Mesenchymal stem cell (in vitro differentiated cells and primary cell): ENCODE measurements at regions not wholly inside any gene's neighbourhood (a gene's known extent, or its start where the extent isn't known, plus 50 kb on each side); places are given as distances from the start of the nearest gene placed in this dataset.

Experiments used
- DNase-seq: peaks from one replicate; pipeline ENCODE4 v3.0.0-alpha.2; 2013
- H2AFZ ChIP-seq: one replicate; pipeline ENCODE4 v1.6.1; 2013; ENCODE audit warnings: low read depth, mild to moderate bottlenecking, control low read depth, inconsistent platforms, low read length, moderate library complexity
- H2AK5ac ChIP-seq: 2 replicates; pipeline ENCODE4 v1.6.1; 2013; ENCODE audit warnings: low read length, moderate library complexity, mild to moderate bottlenecking, inconsistent platforms; ENCODE audit not compliant: severe bottlenecking
- H2BK120ac ChIP-seq: one replicate; pipeline ENCODE4 v1.6.1; 2013; ENCODE audit warnings: low read depth, mild to moderate bottlenecking, inconsistent platforms, low read length, moderate library complexity
- H2BK12ac ChIP-seq, 2 experiments: one replicate each; pipeline ENCODE4 v1.6.1; 2013; ENCODE audit warnings: inconsistent platforms in 2 of 2, low read length in 2 of 2, mild to moderate bottlenecking in 2 of 2, moderate library complexity in 2 of 2, control low read depth in 1 of 2
- H2BK15ac ChIP-seq: one replicate; pipeline ENCODE4 v1.6.1; 2013; ENCODE audit warnings: mild to moderate bottlenecking, low read depth, inconsistent platforms; ENCODE audit not compliant: poor library complexity, severe bottlenecking
- H2BK5ac ChIP-seq: 2 replicates; pipeline ENCODE4 v1.6.1; 2013; ENCODE audit warnings: low read depth, mild to moderate bottlenecking, low read length, control low read depth, inconsistent platforms; ENCODE audit not compliant: poor library complexity, severe bottlenecking
- H3K14ac ChIP-seq, 2 experiments: one replicate each; pipeline ENCODE4 v1.6.1; 2013; ENCODE audit warnings: inconsistent platforms in 2 of 2, low read length in 2 of 2, control low read depth in 1 of 2, mild to moderate bottlenecking in 1 of 2, moderate library complexity in 1 of 2
- H3K18ac ChIP-seq, 2 experiments: one replicate each; pipeline ENCODE4 v1.6.1; 2013; ENCODE audit warnings: inconsistent platforms in 2 of 2, low read length in 2 of 2, control low read depth in 1 of 2, low read depth in 1 of 2, mild to moderate bottlenecking in 1 of 2
- H3K23ac ChIP-seq, 2 experiments: one replicate each; pipeline ENCODE4 v1.6.1; 2013; ENCODE audit warnings: inconsistent platforms in 2 of 2, low read length in 2 of 2, mild to moderate bottlenecking in 2 of 2, moderate library complexity in 2 of 2, control low read depth in 1 of 2
- H3K27ac ChIP-seq: 2 replicates; pipeline ENCODE4 v1.5.1; 2013; ENCODE audit warnings: mild to moderate bottlenecking, moderate library complexity, low read length, control low read depth, inconsistent platforms; ENCODE audit not compliant: poor library complexity, severe bottlenecking
- H3K27me3 ChIP-seq, 2 experiments: 2 replicates each; pipeline versions ENCODE4 v1.6.1 to v1.7.0; 2013; ENCODE audit warnings: low read length in 2 of 2, mild to moderate bottlenecking in 2 of 2, moderate library complexity in 2 of 2, control low read depth in 1 of 2, inconsistent platforms in 1 of 2; ENCODE audit not compliant: control insufficient read depth in 1 of 2, insufficient read depth in 1 of 2
- H3K36me3 ChIP-seq, 2 experiments: 2 replicates each; pipeline versions ENCODE4 v1.6.1 to v1.7.0; 2013; ENCODE audit warnings: low read length in 2 of 2, control low read depth in 1 of 2, inconsistent platforms in 1 of 2, low read depth in 1 of 2, mild to moderate bottlenecking in 1 of 2; ENCODE audit not compliant: insufficient read depth in 2 of 2, control insufficient read depth in 1 of 2
- H3K4ac ChIP-seq, 2 experiments: one replicate each; pipeline ENCODE4 v1.6.1; 2013; ENCODE audit warnings: inconsistent platforms in 2 of 2, low read length in 2 of 2, mild to moderate bottlenecking in 2 of 2, moderate library complexity in 2 of 2, control low read depth in 1 of 2, low read depth in 1 of 2
- H3K4me1 ChIP-seq: 2 replicates; pipeline ENCODE4 v1.6.1; 2013; ENCODE audit warnings: low read depth, low read length, control low read depth; ENCODE audit not compliant: control insufficient read depth, insufficient read depth
- H3K4me2 ChIP-seq: 2 replicates; pipeline ENCODE4 v1.6.1; 2013; ENCODE audit warnings: low read length, mild to moderate bottlenecking, inconsistent platforms; ENCODE audit not compliant: poor library complexity, severe bottlenecking
- H3K4me3 ChIP-seq, 2 experiments: 2 replicates each; pipeline versions ENCODE4 v1.5.1 to v1.7.0; 2013; ENCODE audit warnings: low read length in 2 of 2, mild to moderate bottlenecking in 2 of 2, control low read depth in 1 of 2, low read depth in 1 of 2; ENCODE audit not compliant: insufficient read depth in 1 of 2
- H3K79me1 ChIP-seq: replicated peaks from 2 replicates; pipeline ENCODE4 v1.6.1; 2013; ENCODE audit warnings: mild to moderate bottlenecking, control low read depth, low read length, inconsistent platforms; ENCODE audit not compliant: poor library complexity, severe bottlenecking
- H3K9ac ChIP-seq: 2 replicates; pipeline ENCODE4 v1.7.0; 2013; ENCODE audit warnings: mild to moderate bottlenecking, low read length, moderate library complexity
- H3K9me3 ChIP-seq: 2 replicates; pipeline ENCODE4 v1.7.0; 2013; ENCODE audit warnings: mild to moderate bottlenecking, low read length; ENCODE audit not compliant: control insufficient read depth
- H4K8ac ChIP-seq: one replicate; pipeline ENCODE4 v1.6.1; 2013; ENCODE audit warnings: inconsistent platforms, mild to moderate bottlenecking, low read length, moderate library complexity
- H4K91ac ChIP-seq: one replicate; pipeline ENCODE4 v1.6.1; 2013; ENCODE audit warnings: mild to moderate bottlenecking, low read length, inconsistent platforms
- WGBS: methylation state at CpG from one replicate; pipeline ENCODE4 v1.1.7; 2013; ENCODE audit warnings: mixed read lengths; 5-methylcytosine and 5-hydroxymethylcytosine counted together

- H3K27ac ChIP-seq = no peak overlapping the region
- H3K18ac ChIP-seq = no peak overlapping the region
- no peak overlapping the region for H3K4ac ChIP-seq
- H2BK5ac ChIP-seq = no peak overlapping the region
- no peak overlapping the region for H3K4me2 ChIP-seq
- no peaks in the 10 kb centered on the region for H3K27me3 ChIP-seq
- no peak overlapping the region for H3K14ac ChIP-seq
- H3K4me1 ChIP-seq = no peaks in the 10 kb centered on the region
- no peak overlapping the region for H3K23ac ChIP-seq
- no peak overlapping the region for H2AFZ ChIP-seq
- no peak overlapping the region for H2BK15ac ChIP-seq
- H4K8ac ChIP-seq = no peak overlapping the region
- no peak overlapping the region for H3K4me3 ChIP-seq
- no peaks in the 10 kb centered on the region for H3K9me3 ChIP-seq
- no peak for DNase-seq
- H2BK120ac ChIP-seq = no peak overlapping the region
- H3K9ac ChIP-seq = no peak overlapping the region
- H2AK5ac ChIP-seq = no peak overlapping the region
- no peak overlapping the region for H2BK12ac ChIP-seq
- H3K79me1 ChIP-seq = no peaks in the 10 kb centered on the region
- WGBS = 86% methylated on average over 7 of the region's 7 CpGs
- H3K36me3 ChIP-seq = no peaks in the 10 kb centered on the region
- H4K91ac ChIP-seq = no peak overlapping the region
These were observed 299.3 kb downstream of the FGF9 start for GRCh38 chr13:21970172-21970571.

- Histone ChIP-seq H3K4me1 (no peaks in the 10 kb centered on the region), H3K79me1 (no peaks in the 10 kb centered on the region)
These were observed 300.0 kb downstream of the FGF9 start for GRCh38 chr13:21970918-21971317.

GRCh38 chr13:21971662-21972621 lies 301.1 kb downstream of the FGF9 start:
- no peak overlapping the region for H2BK5ac ChIP-seq
- H3K23ac ChIP-seq = no peak overlapping the region
- H3K79me1 ChIP-seq = no peaks in the 10 kb centered on the region
- H2BK120ac ChIP-seq = no peak overlapping the region
- H3K36me3 ChIP-seq = no peaks in the 10 kb centered on the region
- H3K4ac ChIP-seq = no peak overlapping the region
- H3K4me3 ChIP-seq = no peak overlapping the region
- no peaks in the 10 kb centered on the region for H3K27me3 ChIP-seq
- no peaks in the 10 kb centered on the region for H3K9me3 ChIP-seq
- H2AFZ ChIP-seq = no peak overlapping the region
- H3K18ac ChIP-seq = peak overlapping the region; percentile 2 to 90
- H3K9ac ChIP-seq = no peak overlapping the region
- DNase-seq = peak; percentile 61
- H3K14ac ChIP-seq = peak overlapping the region in 1 of 2 experiments; percentile 49
- no peaks in the 10 kb centered on the region for H3K4me1 ChIP-seq
- H4K91ac ChIP-seq = peak overlapping the region; percentile 74
- no peak overlapping the region for H2BK15ac ChIP-seq
- H3K27ac ChIP-seq = no peak overlapping the region
- no peak overlapping the region for H3K4me2 ChIP-seq
- 40% methylated on average over 4 of the region's 7 CpGs for WGBS
- peak overlapping the region; percentile 40 for H2AK5ac ChIP-seq
- H4K8ac ChIP-seq = peak overlapping the region; percentile 27
- peak overlapping the region; percentile 45 to 63 for H2BK12ac ChIP-seq

More at GRCh38 chr13:21970918-21971317, 300.0 kb downstream of the FGF9 start:
- Histone ChIP-seq H3K9ac (no peak overlapping the region), H3K18ac (peak overlapping the region in 1 of 2 experiments; percentile 37), H3K4ac (no peak overlapping the region), H3K27me3 (no peaks in the 10 kb centered on the region), H3K4me2 (no peak overlapping the region), H3K27ac (no peak overlapping the region), H2AFZ (no peak overlapping the region), H4K91ac (no peak overlapping the region), H3K9me3 (no peaks in the 10 kb centered on the region), H4K8ac (no peak overlapping the region), H3K4me3 (no peak overlapping the region), H2BK12ac (peak overlapping the region in 1 of 2 experiments; percentile 76), H3K14ac (peak overlapping the region in 1 of 2 experiments; percentile 62), H3K23ac (no peak overlapping the region), H2BK120ac (no peak overlapping the region), H2BK5ac (no peak overlapping the region), H3K36me3 (no peaks in the 10 kb centered on the region), H2BK15ac (no peak overlapping the region), H2AK5ac (no peak overlapping the region)
- 92% methylated on average over 4 of the region's 4 CpGs for WGBS
- DNase-seq = no peak

GRCh38 chr13:21973437-21974125 lies 302.7 kb downstream of the FGF9 start:
- WGBS = 84% methylated on average over 18 of the region's 19 CpGs

More at GRCh38 chr13:21973437-21974125, 302.7 kb downstream of the FGF9 start:
- H2BK5ac ChIP-seq = no peak overlapping the region
- H3K27ac ChIP-seq = no peak overlapping the region
- peak overlapping the region; percentile 56 for H4K91ac ChIP-seq
- no peak overlapping the region for H2BK12ac ChIP-seq
- no peaks in the 10 kb centered on the region for H3K36me3 ChIP-seq
- no peaks in the 10 kb centered on the region for H3K9me3 ChIP-seq
- no peak overlapping the region for H2BK120ac ChIP-seq
- no peaks in the 10 kb centered on the region for H3K4me1 ChIP-seq
- H3K79me1 ChIP-seq = no peaks in the 10 kb centered on the region
- no peak overlapping the region for H2AK5ac ChIP-seq
- no peak for DNase-seq
- H2BK15ac ChIP-seq = no peak overlapping the region
- no peak overlapping the region for H3K4me2 ChIP-seq
- no peak overlapping the region for H3K18ac ChIP-seq
- H3K4ac ChIP-seq = no peak overlapping the region
- no peak overlapping the region for H2AFZ ChIP-seq
- no peak overlapping the region for H3K23ac ChIP-seq
- H3K9ac ChIP-seq = no peak overlapping the region
- no peak overlapping the region for H4K8ac ChIP-seq
- no peak overlapping the region for H3K14ac ChIP-seq
- no peaks in the 10 kb centered on the region for H3K27me3 ChIP-seq
- H3K4me3 ChIP-seq = no peak overlapping the region
